Right cardiac atrium (tissue), 5 donors: ENCODE measurements at regions not wholly inside any gene's neighbourhood (a gene's known extent, or its start where the extent isn't known, plus 50 kb on each side); places are given as distances from the start of the nearest gene placed in this dataset.

Experiments used
- ATAC-seq, 2 donors: fragments of 200-7000 bp; cut with Tn5 transposase; one replicate each; pipeline versions ENCODE4 v1.8.0 to v1.9.1; 2020; ENCODE audit warnings: moderate library complexity in 2 of 2, mild to moderate bottlenecking in 1 of 2
- DNase-seq, 3 donors: peaks; one replicate each; pipeline ENCODE4 v3.0.0-alpha.2; 2020
- H3K27ac ChIP-seq: one replicate; pipeline ENCODE4 v1.5.1; 2013; ENCODE audit warnings: mild to moderate bottlenecking, low read length, control low read depth, moderate library complexity
- H3K27me3 ChIP-seq: one replicate; pipeline ENCODE4 v1.6.1; 2013; ENCODE audit not compliant: control insufficient read depth, insufficient read depth
- H3K4me1 ChIP-seq: one replicate; pipeline ENCODE4 v1.6.1; 2013; ENCODE audit warnings: low read length; ENCODE audit not compliant: control insufficient read depth, insufficient read depth
- H3K4me3 ChIP-seq: one replicate; pipeline ENCODE4 v1.5.1; 2013; ENCODE audit warnings: low read length, control low read depth
- H3K9me3 ChIP-seq: one replicate; pipeline ENCODE4 v1.6.1; 2013; ENCODE audit warnings: low read length; ENCODE audit not compliant: control insufficient read depth
- WGBS: extraction: QIAGEN DNeasy Blood & Tissue Kit; methylation state at CpG from one replicate; pipeline ENCODE4 v1.1.7; 2013; 5-methylcytosine and 5-hydroxymethylcytosine counted together
- intact Hi-C, 4 donors: fragments of 100-400 bp; cut with DNase I; formaldehyde crosslinking; loops; one replicate each; pipeline versions ENCODE4 v1.11.0 to v1.14.0; 2022 to 2023
- donor health status: healthy with polysubstance abuse.
- donor health status: DM: no; HTN: yes; CAD: no.
- donor health status: DM: no; HTN: no; CAD: no.
- donor health status: DM: no; HTN: yes; CAD: no; lungs with severe emphysema.
- donor health status: DM: yes; HTN: yes; CAD: no.

DNA sequence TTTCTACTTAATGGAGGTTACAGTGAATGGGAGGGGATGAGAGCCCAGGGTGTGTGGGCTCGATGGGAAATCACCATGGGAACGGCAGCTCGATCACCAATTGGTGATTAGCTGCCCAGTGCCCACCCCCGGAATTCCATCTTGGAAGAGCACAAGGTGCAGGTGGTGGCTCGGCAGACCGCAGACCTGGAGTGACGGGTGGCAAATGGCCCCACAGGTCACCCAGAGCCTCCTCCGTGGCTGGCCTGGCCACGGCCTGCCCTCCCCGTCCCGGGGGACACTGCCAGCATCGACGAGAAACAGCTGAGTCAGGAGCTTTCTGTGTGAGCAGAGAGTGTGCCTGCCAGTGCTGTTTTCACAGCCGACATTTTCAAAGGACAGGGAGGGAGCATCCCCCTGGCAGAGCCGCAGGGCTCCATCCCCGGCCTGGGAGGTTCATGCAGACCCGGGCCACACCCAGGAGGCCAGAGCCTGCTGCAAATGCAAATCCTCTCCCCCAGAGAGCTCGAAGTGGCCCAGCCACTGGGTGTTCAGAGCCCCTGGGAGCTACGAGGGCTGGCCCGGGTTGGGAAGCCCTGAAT, 176.4 kb upstream of the MYT1L start:
- DNase-seq (no peak), ATAC-seq (no peak)
- 76% methylated on average over 20 of the region's 20 CpGs for WGBS
- Histone ChIP-seq H3K27me3 (no peaks in the 10 kb centered on the region), H3K27ac (no peak overlapping the region), H3K9me3 (peaks cover 2% of the 10 kb centered on the region), H3K4me3 (no peak overlapping the region), H3K4me1 (no peaks in the 10 kb centered on the region)
- intact Hi-C loops: no loop called here

DNA sequence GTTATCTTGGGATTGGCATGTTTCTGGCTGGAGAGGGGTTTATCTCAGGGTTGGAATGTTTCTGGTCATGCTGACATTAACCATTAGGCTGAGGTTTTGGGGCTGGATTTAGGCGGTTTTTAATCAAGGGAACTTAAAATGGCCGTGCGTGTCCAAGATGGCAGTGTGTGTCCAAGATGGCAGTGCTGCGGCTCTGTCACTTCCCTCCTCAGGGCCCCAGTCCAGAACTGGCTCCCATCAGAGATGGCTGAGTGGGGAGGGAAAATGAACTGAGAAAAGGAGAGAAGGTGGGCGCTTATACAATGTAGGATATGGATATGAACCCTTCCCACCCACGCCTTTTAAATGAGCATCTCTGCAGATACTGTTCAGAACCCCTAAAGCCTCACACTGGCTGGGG, 175.5 kb upstream of the MYT1L start:
- no peak overlapping the region for H3K27ac ChIP-seq
- intact Hi-C loops: no loop called here
- ATAC-seq (no peak), DNase-seq (no peak)
- 92% methylated on average over 6 of the region's 6 CpGs for WGBS
- H3K4me1 ChIP-seq: no peaks in the 10 kb centered on the region
- H3K4me3 ChIP-seq: no peak overlapping the region
- peaks cover 2% of the 10 kb centered on the region for H3K9me3 ChIP-seq
- no peaks in the 10 kb centered on the region for H3K27me3 ChIP-seq

DNA sequence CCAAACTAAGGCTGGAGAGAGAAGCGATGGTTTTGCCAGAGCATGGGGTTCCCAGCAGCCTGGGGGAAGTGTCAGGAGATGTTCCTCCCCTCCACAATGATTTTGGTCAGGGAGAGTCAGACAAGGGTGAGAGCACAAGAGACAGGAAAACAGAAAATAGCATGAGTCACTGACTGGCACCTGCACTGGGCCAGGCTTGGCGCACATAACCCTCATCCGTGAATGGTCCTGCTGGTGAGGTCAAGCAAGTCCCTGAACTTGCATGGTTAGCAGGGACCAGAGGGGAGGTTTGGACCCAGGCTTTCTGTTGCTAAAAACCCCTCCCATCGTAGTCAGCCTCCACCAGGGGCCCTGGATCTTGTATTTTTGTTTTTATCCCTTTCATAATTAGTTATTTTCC, 174.5 kb upstream of the MYT1L start:
- no peak overlapping the region for H3K27ac ChIP-seq
- H3K4me3 ChIP-seq: no peak overlapping the region
- peaks cover 2% of the 10 kb centered on the region for H3K9me3 ChIP-seq
- intact Hi-C loops: no loop called here
- H3K4me1 ChIP-seq: no peaks in the 10 kb centered on the region
- no peak for ATAC-seq
- no peak for DNase-seq
- 80% methylated on average over 4 of the region's 4 CpGs for WGBS
- H3K27me3 ChIP-seq: no peaks in the 10 kb centered on the region

DNA sequence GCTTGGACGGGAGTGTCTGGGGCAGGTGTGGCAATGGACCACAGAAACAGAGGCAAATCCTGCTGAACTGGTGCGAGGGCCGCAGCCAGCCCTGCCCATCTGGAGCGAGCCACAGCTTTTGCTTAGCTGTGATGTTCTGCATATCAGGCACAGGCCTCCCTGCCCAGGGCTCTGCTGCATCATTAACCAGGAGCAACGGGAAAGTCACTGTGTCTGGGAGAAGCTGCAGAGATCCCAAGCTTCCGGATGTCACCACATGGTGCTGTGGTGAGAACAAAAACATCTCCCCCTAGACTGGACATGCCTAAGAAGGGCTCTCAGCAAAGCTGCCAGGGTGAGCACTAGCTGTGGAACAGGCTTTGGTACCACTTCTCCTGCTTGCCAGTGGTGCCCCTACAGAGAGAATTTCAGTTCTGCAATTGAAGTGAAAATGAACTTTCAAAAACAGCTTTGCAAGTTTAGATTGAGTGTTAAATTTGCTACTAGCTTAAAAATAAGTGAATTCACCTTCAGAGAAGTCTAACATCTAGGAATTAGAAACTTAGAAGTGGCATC, 172.9 kb upstream of the MYT1L start:
- intact Hi-C loops: no loop called here
- Histone ChIP-seq H3K4me3 (no peak overlapping the region), H3K27ac (no peak overlapping the region), H3K27me3 (no peaks in the 10 kb centered on the region), H3K9me3 (peaks cover 2% of the 10 kb centered on the region), H3K4me1 (no peaks in the 10 kb centered on the region)
- ATAC-seq (no peak), DNase-seq (no peak)
- 66% methylated on average over 6 of the region's 6 CpGs for WGBS

DNA sequence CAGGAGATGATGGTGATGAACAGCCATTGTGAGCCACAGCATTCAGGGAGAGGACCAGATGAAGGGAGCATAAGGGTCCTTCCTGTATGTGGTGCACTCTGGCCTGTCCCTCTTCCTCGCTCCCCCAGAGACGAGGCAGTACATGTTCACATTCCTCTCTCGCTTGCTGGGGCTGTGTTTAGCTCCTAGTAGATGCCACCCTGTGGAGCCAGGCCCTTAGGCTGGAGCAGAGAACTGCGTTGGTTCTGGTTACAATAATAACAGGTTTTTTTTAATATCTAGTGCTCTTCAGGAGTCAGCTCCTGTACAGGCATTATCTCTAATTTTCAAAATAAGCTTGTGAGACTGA, 171.1 kb upstream of the MYT1L start:
- intact Hi-C loops: no loop called here
- H3K4me3 ChIP-seq: no peak overlapping the region
- WGBS: 63% methylated on average over 4 of the region's 4 CpGs
- no peaks in the 10 kb centered on the region for H3K4me1 ChIP-seq
- ATAC-seq (no peak), DNase-seq (no peak)
- H3K27me3 ChIP-seq: no peaks in the 10 kb centered on the region
- no peak overlapping the region for H3K27ac ChIP-seq
- H3K9me3 ChIP-seq: peaks cover 2% of the 10 kb centered on the region

DNA sequence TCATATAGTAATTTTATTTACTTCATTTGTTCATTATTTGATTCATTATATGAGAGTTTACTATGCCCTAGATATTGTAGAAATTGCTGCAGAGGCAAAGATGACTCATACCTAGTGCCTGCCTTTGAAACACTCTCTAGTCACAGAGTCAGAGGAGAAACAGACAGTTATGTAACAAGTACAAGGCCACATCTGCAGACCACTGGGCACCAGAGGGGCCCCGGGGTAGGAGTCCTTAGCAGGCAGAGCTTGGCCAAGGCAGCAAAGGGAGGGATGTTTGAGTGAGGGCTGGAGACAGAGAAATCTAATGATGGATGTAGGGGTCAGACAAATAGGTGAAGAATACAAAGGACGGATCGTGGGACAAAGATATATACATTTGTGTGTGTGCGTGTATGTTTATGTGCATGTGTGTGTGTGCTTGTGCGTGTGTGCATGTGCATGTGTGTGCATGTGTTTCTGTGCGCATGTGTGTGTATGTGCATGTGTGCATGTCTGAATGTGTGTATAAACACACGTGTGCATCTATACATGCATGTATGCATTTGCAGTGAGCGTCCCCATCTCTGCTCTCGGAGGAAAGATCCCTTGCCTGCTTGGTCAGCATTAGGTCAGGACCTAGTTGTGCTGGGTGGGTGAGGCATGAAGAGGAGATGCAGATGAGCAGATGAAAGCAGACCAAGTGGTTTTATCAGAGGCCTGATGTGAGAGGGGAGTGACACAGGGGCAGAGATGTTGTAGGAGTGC, 170.6 kb upstream of the MYT1L start:
- 85% methylated on average over 9 of the region's 9 CpGs for WGBS
- Histone ChIP-seq H3K4me3 (no peak overlapping the region), H3K9me3 (peaks cover 2% of the 10 kb centered on the region), H3K27me3 (no peaks in the 10 kb centered on the region), H3K27ac (no peak overlapping the region), H3K4me1 (no peaks in the 10 kb centered on the region)
- ATAC-seq (no peak), DNase-seq (no peak)
- intact Hi-C loops: no loop called here

DNA sequence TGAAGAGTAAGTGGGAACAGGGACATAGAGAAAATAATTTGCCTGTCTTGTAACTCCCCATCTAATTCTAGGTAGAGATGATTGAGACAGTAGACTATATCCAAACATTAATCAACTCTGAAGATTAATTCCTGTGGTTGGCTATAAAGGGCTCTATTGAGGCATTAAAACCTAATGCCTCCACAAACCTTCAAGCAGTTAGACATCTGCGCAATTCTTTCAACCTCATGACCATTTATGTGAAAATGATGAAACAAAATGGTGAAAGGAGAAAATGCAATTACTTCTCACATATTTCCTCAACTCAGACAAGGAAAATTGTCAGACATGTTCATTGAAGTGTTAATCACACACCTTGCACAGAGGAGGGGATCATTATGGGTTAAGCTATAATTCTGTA, 164.5 kb upstream of the MYT1L start:
- Histone ChIP-seq H3K9me3 (no peaks in the 10 kb centered on the region), H3K4me3 (no peak overlapping the region), H3K4me1 (no peaks in the 10 kb centered on the region), H3K27ac (no peak overlapping the region), H3K27me3 (no peaks in the 10 kb centered on the region)
- no peak for DNase-seq
- intact Hi-C loops: no loop called here
- ATAC-seq: no peak
- WGBS: 86% methylated on average over 1 of the region's 1 CpG

DNA sequence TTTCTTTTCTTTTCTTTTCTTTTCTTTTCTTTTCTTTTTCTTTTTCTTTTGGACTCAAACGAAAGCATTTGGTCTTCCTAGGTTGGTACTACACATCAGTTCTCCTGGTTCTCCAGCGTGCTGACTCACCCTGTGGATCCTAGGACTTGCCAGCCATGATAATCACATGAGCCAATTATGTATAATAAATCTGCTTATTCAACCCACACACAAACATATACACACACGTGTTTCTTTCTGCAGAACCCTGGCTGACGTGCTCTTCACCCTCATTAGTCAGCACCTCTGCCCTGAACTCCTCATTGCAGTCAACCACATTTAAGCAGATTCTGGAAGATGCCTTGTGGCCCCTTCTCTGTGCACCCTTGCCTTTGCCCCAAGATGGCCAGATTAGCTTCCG, 162.4 kb upstream of the MYT1L start:
- no peaks in the 10 kb centered on the region for H3K9me3 ChIP-seq
- no peak for DNase-seq
- no peak for ATAC-seq
- no peak overlapping the region for H3K27ac ChIP-seq
- 83% methylated on average over 5 of the region's 5 CpGs for WGBS
- no peaks in the 10 kb centered on the region for H3K4me1 ChIP-seq
- H3K27me3 ChIP-seq: no peaks in the 10 kb centered on the region
- no peak overlapping the region for H3K4me3 ChIP-seq
- intact Hi-C loops: no loop called here

DNA sequence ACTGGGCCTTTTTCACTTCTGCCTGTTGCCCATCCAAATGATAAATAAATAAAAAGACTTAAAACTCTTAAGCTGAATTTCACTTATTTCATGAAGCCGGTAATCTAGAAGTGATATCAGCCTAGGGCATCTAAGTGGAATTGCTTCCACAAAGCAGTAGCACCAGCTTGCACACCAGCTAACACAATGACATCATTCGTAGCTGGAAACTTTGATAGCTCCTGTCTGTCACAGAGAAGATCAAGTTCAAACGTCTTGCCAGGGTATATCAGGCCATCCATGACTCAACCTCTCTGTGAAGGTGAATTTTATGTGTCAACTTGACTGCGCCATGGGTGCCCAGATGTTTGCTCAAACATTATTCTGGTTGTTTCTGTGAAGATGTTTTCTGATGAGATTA, 161.7 kb upstream of the MYT1L start:
- H3K9me3 ChIP-seq: no peaks in the 10 kb centered on the region
- ATAC-seq: no peak
- H3K4me1 ChIP-seq: no peaks in the 10 kb centered on the region
- H3K27me3 ChIP-seq: no peaks in the 10 kb centered on the region
- no peak overlapping the region for H3K27ac ChIP-seq
- 63% methylated on average over 4 of the region's 4 CpGs for WGBS
- H3K4me3 ChIP-seq: no peak overlapping the region
- intact Hi-C loops: no loop called here
- no peak for DNase-seq

DNA sequence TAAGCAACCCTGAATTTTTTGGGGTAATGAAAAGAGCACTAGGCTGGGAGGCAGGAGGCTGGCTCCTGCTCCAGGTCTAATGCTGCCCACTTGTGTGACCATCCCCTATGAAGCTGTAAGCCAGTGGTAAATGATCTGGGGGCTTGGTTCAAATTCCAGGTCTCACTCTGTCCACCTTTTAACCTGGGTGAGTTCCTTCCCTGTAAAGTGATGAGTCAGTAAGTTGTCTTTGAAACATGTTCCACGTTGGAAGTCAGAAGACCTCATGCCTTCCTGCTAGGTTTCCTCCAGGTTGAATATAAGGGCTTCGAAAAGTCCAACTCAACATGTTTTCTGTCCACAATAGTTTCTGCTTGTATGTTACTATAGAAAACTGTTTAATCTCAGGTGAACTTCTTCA, 160.9 kb upstream of the MYT1L start:
- Histone ChIP-seq H3K4me3 (no peak overlapping the region), H3K9me3 (no peaks in the 10 kb centered on the region), H3K4me1 (no peaks in the 10 kb centered on the region), H3K27me3 (no peaks in the 10 kb centered on the region), H3K27ac (no peak overlapping the region)
- ATAC-seq: no peak
- no peak for DNase-seq
- WGBS: 83% methylated on average over 2 of the region's 2 CpGs
- intact Hi-C loops: no loop called here

DNA sequence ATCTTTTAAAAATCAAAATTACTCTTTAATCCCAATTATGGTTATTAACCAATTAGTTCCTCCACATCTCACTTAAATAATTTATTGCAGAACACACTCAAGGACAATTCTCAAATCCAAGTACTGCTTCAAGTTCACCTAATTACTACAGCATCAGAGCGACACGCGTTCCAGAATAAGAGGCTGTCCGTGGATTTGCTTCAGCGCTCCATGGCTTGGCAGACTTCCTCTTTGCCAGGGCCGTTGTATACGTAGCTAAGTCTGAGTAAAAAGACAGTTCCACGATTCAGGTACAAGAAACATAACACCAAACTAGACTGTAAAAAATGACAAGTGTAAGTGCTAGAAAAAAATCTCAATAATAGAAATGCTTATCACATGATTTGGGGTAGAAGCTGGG, 153.2 kb upstream of the MYT1L start:
- WGBS: 90% methylated on average over 8 of the region's 8 CpGs
- Histone ChIP-seq H3K4me3 (no peak overlapping the region), H3K27ac (no peak overlapping the region), H3K9me3 (no peaks in the 10 kb centered on the region), H3K27me3 (no peaks in the 10 kb centered on the region), H3K4me1 (no peaks in the 10 kb centered on the region)
- no peak for ATAC-seq
- DNase-seq: no peak
- intact Hi-C loops: no loop called here
